GM12892 (cell line): ENCODE measurements at regions not wholly inside any gene's neighbourhood (a gene's known extent, or its start where the extent isn't known, plus 50 kb on each side); places are given as distances from the start of the nearest gene placed in this dataset.

ENCODE experiments used
- POLR2A ChIP-seq: IDR thresholded peaks from 2 replicates; pipeline ENCODE4 v1.6.1; 2011; ENCODE audit warnings: low read depth, low read length, control low read depth
- POLR2AphosphoS5 ChIP-seq: IDR thresholded peaks from 2 replicates; pipeline ENCODE4 v1.6.1; 2011; ENCODE audit warnings: low read depth, low read length, control low read depth

DNA sequence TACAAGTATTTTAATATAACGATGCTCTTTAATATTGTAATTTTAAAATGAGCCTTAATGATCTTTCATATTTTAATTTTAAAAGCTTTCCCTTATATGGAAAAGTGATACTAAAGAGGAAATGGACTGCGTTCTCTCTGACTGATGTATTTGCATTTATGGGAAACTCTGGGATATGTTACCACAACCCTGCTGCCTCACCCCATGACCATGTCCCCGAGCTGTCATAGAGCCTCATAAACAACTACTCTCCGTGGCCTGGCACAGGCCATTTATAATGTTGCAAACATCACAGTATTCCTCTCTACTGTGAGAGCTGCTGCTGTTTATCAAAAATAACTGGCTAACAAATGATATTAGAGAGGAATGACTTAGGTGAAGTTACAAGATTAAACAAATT is 75.8 kb upstream of the SEC11C start:
- no peak for TF ChIP-seq POLR2AphosphoS5
- no peak for TF ChIP-seq POLR2A
